Esophagus squamous epithelium (tissue), 5 donors: ENCODE measurements at regions not wholly inside any gene's neighbourhood (a gene's known extent, or its start where the extent isn't known, plus 50 kb on each side); places are given as distances from the start of the nearest gene placed in this dataset.

Experiments used
- DNase-seq: peaks from one replicate; lab custom pipeline; 2025; lab: John Stamatoyannopoulos, UW
- H3K27ac ChIP-seq, 4 donors: fragments of 200-600 bp; sonication (generic); one replicate each; pipeline ENCODE4 v1.5.1; 2016 to 2019; ENCODE audit warnings: mild to moderate bottlenecking in 1 of 4
- H3K27me3 ChIP-seq, 4 donors: fragments of 200-600 bp; sonication (generic); 1 replicate in 3 of 4; 2 replicates in 1 of 4; pipeline versions ENCODE4 v1.5.1 to v1.6.0; 2017 to 2021; ENCODE audit warnings: antibody characterized with exemption in 1 of 4
- H3K36me3 ChIP-seq, 3 donors: fragments of 200-600 bp; sonication (generic); one replicate each; pipeline ENCODE4 v1.5.1; 2016 to 2019
- H3K4me1 ChIP-seq, 3 donors: fragments of 200-600 bp; sonication (generic); one replicate each; pipeline ENCODE4 v1.5.1; 2017 to 2019
- H3K4me3 ChIP-seq, 4 donors: fragments of 200-600 bp; sonication (generic); 1 replicate in 3 of 4; 2 replicates in 1 of 4; pipeline ENCODE4 v1.5.1; 2016 to 2019; ENCODE audit warnings: mild to moderate bottlenecking in 2 of 4, moderate library complexity in 1 of 4
- H3K9me3 ChIP-seq, 3 donors: fragments of 200-600 bp; sonication (generic); one replicate each; pipeline ENCODE4 v1.5.1; 2016 to 2019
- CTCF ChIP-seq, 6 experiments: fragments of 450-650 bp in 4 of 6; fragments of 200-600 bp in 2 of 6; sonication (generic) in 2 of 6; IDR thresholded peaks; one replicate each; pipeline ENCODE4 v1.5.1; 2016 to 2019; ENCODE audit warnings: antibody characterized with exemption in 6 of 6, mild to moderate bottlenecking in 4 of 6, moderate library complexity in 4 of 6
- POLR2A ChIP-seq, 4 donors: fragments of 450-650 bp; IDR thresholded peaks; one replicate each; pipeline ENCODE4 v1.6.1; 2017; ENCODE audit warnings: antibody characterized with exemption in 4 of 4, mild to moderate bottlenecking in 4 of 4, moderate library complexity in 3 of 4
- WGBS, 2 donors: methylation state at CpG; one replicate each; pipeline ENCODE4 v1.1.5; 2018; 5-methylcytosine and 5-hydroxymethylcytosine counted together
- intact Hi-C: fragments of 100-400 bp; cut with DNase I; formaldehyde crosslinking; loops from one replicate; pipeline ENCODE4 v1.15.0; 2022
- donor health status: DM: yes; HTN: yes; CAD: no.

- WGBS, 2 donors, result 52 to 88% methylated on average over 4 to 5 of the region's 5 CpGs
- intact Hi-C loops, result no loop called here
- Histone ChIP-seq H3K36me3 (no peaks in the 10 kb centered on the region), H3K4me3 (no peak overlapping the region), H3K4me1 (no peaks in the 10 kb centered on the region), H3K27me3 (no peaks in the 10 kb centered on the region), H3K9me3 (no peaks in the 10 kb centered on the region), H3K27ac (no peak overlapping the region)
- DNase-seq, result no peak
- no peak for TF ChIP-seq CTCF (IDR thresholded peaks at IDR 0.05)
- no peak for TF ChIP-seq POLR2A (IDR thresholded peaks at IDR 0.05)
Measured at GRCh38 chr3:26963361-26963743, 340.8 kb downstream of the LRRC3B start.

- Histone ChIP-seq H3K9me3 (no peaks in the 10 kb centered on the region), H3K36me3 (no peaks in the 10 kb centered on the region)
- no peak for DNase-seq
Measured at GRCh38 chr3:26964313-26964712, 341.7 kb downstream of the LRRC3B start.

DNA sequence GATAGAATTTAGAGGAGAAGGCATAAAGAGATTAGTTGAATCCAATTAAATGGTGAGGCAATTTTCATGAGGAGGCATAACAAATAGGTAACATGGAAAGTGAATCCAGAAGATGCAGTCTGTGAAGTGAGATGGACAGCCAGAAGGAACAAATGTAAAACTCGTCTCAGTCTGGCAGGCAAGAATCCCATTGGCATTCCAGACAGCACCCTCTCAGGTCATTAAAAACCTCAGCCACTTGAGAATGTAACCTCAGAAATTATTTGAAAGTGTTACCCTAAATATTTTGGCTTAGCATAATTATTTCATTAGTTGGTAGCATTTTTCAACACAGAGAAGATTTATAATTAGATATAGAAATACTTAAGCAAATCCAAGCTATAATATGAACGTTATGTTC lies 342.3 kb downstream of the LRRC3B start:
- H3K27ac ChIP-seq, result no peak overlapping the region
- no peak for TF ChIP-seq CTCF (IDR thresholded peaks at IDR 0.05)
- no peaks in the 10 kb centered on the region for H3K9me3 ChIP-seq
- WGBS, 2 donors, result 73 to 78% methylated on average over 2 of the region's 2 CpGs
- no peaks in the 10 kb centered on the region for H3K4me1 ChIP-seq
- H3K4me3 ChIP-seq, result no peak overlapping the region
- intact Hi-C loops, result no loop called here
- H3K36me3 ChIP-seq, result no peaks in the 10 kb centered on the region
- DNase-seq, result no peak
- no peaks in the 10 kb centered on the region for H3K27me3 ChIP-seq

More at GRCh38 chr3:26964313-26964712, 341.7 kb downstream of the LRRC3B start:
- Histone ChIP-seq H3K27me3 (no peaks in the 10 kb centered on the region), H3K4me1 (no peaks in the 10 kb centered on the region), H3K27ac (no peak overlapping the region), H3K4me3 (no peak overlapping the region)
- TF ChIP-seq CTCF (IDR thresholded peaks at IDR 0.05), result no peak
- TF ChIP-seq POLR2A (IDR thresholded peaks at IDR 0.05), result no peak
- intact Hi-C loops, result no loop called here

DNA sequence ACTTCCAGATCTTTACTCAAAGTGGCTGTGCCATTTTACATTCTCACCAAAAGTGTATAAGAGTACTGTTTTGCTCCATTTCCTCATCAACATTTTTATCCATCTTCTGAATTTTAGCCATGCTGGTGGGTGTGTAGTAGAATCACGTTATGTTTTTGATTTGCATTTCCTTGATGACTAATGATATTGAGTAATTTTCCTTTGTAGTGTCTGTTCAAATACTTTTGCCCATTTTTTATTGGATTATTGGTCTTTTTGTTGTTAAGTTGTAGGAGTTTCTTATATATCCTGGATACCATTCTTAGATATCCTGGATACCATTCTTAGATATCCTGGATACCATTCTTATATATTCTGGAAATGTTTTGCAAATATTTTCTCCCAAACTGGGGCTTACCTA lies 344.9 kb downstream of the LRRC3B start:
- whole genome bisulfite sequencing, 2 donors, result 9 to 27% methylated on average over 1 of the region's 1 CpG
- no peaks in the 10 kb centered on the region for H3K4me1 ChIP-seq
- no peak overlapping the region for H3K27ac ChIP-seq
- H3K4me3 ChIP-seq, result no peak overlapping the region
- no peaks in the 10 kb centered on the region for H3K9me3 ChIP-seq
- DNase-seq, result no peak
- intact Hi-C loops, result no loop called here
- no peak for TF ChIP-seq POLR2A (IDR thresholded peaks at IDR 0.05)
- TF ChIP-seq CTCF (IDR thresholded peaks at IDR 0.05), result no peak
- no peaks in the 10 kb centered on the region for H3K27me3 ChIP-seq
- H3K36me3 ChIP-seq, result no peaks in the 10 kb centered on the region

- intact Hi-C loops, result no loop called here
- H3K27me3 ChIP-seq, result no peaks in the 10 kb centered on the region
- no peaks in the 10 kb centered on the region for H3K4me1 ChIP-seq
- H3K4me3 ChIP-seq, result no peak overlapping the region
- no peaks in the 10 kb centered on the region for H3K36me3 ChIP-seq
- DNase-seq, result no peak
- no peak for TF ChIP-seq CTCF (IDR thresholded peaks at IDR 0.05)
- no peak for TF ChIP-seq POLR2A (IDR thresholded peaks at IDR 0.05)
- no peaks in the 10 kb centered on the region for H3K9me3 ChIP-seq
- H3K27ac ChIP-seq, result no peak overlapping the region
- 35 to 63% methylated on average over 4 of the region's 4 CpGs for WGBS, 2 donors
Measured at GRCh38 chr3:26984416-26985390, 362.1 kb downstream of the LRRC3B start.
